ENCODE measurements at regions not wholly inside any gene's neighbourhood (a gene's known extent, or its start where the extent isn't known, plus 50 kb on each side); places are given as distances from the start of the nearest gene placed in this dataset.
"Not testable (repeated sequence)": the region's sequence is repeated elsewhere in the genome, so short reads cannot be mapped to it uniquely, and the experiment has no call there.

GRCh38 chrX:30995060-30995700 lies 76.7 kb downstream of the FTHL17 start:
- TF ChIP-seq CTCF (IDR thresholded peaks at IDR 0.05; ENCODE audit: low read depth, low read length) = no peak
- H3K4me3 ChIP-seq (ENCODE audit: low read depth, low read length) = no peak overlapping the region
- no peaks in the 10 kb centered on the region for H3K4me1 ChIP-seq
- H3K27me3 ChIP-seq = no peaks in the 10 kb centered on the region
- no peak for DNase-seq
- no peaks in the 10 kb centered on the region for H3K9me3 ChIP-seq
- H3K36me3 ChIP-seq = no peaks in the 10 kb centered on the region

GRCh38 chrX:30994018-30994417 lies 77.8 kb downstream of the FTHL17 start:
- not testable (repeated sequence) for H3K27me3 ChIP-seq; H3K4me3 ChIP-seq (ENCODE audit: low read depth, low read length); H3K9me3 ChIP-seq; H3K36me3 ChIP-seq; DNase-seq; H3K4me1 ChIP-seq

- Histone ChIP-seq H3K27me3 (no peaks in the 10 kb centered on the region), H3K4me3 (ENCODE audit: low read depth, low read length) (peak overlapping the region; percentile 27)
- TF ChIP-seq CTCF (IDR thresholded peaks at IDR 0.05; ENCODE audit: low read depth, low read length) = no peak
These were observed 79.4 kb downstream of the FTHL17 start for GRCh38 chrX:30992381-30992904.

GRCh38 chrX:30990361-30990760 lies 81.5 kb downstream of the FTHL17 start:
- Histone ChIP-seq H3K4me3 (ENCODE audit: low read depth, low read length) (no peak overlapping the region), H3K27me3 (no peaks in the 10 kb centered on the region), H3K9me3 (no peaks in the 10 kb centered on the region), H3K36me3 (no peaks in the 10 kb centered on the region), H3K4me1 (no peaks in the 10 kb centered on the region)
- TF ChIP-seq CTCF (IDR thresholded peaks at IDR 0.05; ENCODE audit: low read depth, low read length) = no peak
- no peak for DNase-seq

More at GRCh38 chrX:30992381-30992904, 79.4 kb downstream of the FTHL17 start:
- no peaks in the 10 kb centered on the region for H3K36me3 ChIP-seq
- peak; percentile 15 for DNase-seq
- no peaks in the 10 kb centered on the region for H3K9me3 ChIP-seq
- no peaks in the 10 kb centered on the region for H3K4me1 ChIP-seq

GRCh38 chrX:30982467-30982866 lies 89.4 kb downstream of the FTHL17 start:
- no peak for DNase-seq
- H3K36me3 ChIP-seq = no peaks in the 10 kb centered on the region
- no peaks in the 10 kb centered on the region for H3K27me3 ChIP-seq
- H3K4me1 ChIP-seq = no peaks in the 10 kb centered on the region
- TF ChIP-seq CTCF (IDR thresholded peaks at IDR 0.05; ENCODE audit: low read depth, low read length) = no peak
- no peaks in the 10 kb centered on the region for H3K9me3 ChIP-seq
- no peak overlapping the region for H3K4me3 ChIP-seq (ENCODE audit: low read depth, low read length)

- H3K9me3 ChIP-seq = no peaks in the 10 kb centered on the region
- no peak for DNase-seq
- no peaks in the 10 kb centered on the region for H3K4me1 ChIP-seq
- no peaks in the 10 kb centered on the region for H3K27me3 ChIP-seq
- H3K4me3 ChIP-seq (ENCODE audit: low read depth, low read length) = no peak overlapping the region
- TF ChIP-seq CTCF (IDR thresholded peaks at IDR 0.05; ENCODE audit: low read depth, low read length) = no peak
- H3K36me3 ChIP-seq = no peaks in the 10 kb centered on the region
These were observed 89.9 kb downstream of the FTHL17 start for GRCh38 chrX:30981968-30982367.

Measured in BE2C (cell line).